GM04504 (cell line): ENCODE measurements at regions not wholly inside any gene's neighbourhood (a gene's known extent, or its start where the extent isn't known, plus 50 kb on each side); places are given as distances from the start of the nearest gene placed in this dataset.
"Not testable (repeated sequence)": the region's sequence is repeated elsewhere in the genome, so short reads cannot be mapped to it uniquely, and the experiment has no call there.

Experiments used
- DNase-seq: peaks from one replicate; pipeline ENCODE4 v3.0.0-alpha.2; 2012; ENCODE audit warnings: low read depth

GRCh38 chr13:73671732-73672131, 462.5 kb downstream of the KLF12 start:
- no peak for DNase-seq

GRCh38 chr13:73671011-73671410, 463.2 kb downstream of the KLF12 start:
- no peak for DNase-seq

DNA sequence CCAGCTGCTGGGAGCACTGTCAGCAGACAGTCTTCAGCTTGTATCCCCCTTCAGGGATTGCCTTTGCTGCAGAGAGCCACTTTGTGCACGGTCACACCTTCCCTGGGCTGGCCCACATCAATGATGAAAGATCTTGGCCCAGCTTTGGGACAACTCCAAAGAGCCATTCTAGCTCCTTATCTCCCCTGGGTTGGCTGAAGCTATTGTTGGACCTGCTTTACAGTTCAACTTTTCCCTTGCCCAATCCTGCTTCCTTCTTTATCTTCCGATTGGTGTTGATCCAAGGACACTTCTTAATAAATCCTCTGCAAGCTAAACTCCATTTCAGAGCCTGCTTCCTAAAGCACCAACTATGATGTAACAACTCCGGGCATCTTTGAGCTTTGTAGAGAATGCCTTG, 466.4 kb downstream of the KLF12 start:
- no peak for DNase-seq

DNA sequence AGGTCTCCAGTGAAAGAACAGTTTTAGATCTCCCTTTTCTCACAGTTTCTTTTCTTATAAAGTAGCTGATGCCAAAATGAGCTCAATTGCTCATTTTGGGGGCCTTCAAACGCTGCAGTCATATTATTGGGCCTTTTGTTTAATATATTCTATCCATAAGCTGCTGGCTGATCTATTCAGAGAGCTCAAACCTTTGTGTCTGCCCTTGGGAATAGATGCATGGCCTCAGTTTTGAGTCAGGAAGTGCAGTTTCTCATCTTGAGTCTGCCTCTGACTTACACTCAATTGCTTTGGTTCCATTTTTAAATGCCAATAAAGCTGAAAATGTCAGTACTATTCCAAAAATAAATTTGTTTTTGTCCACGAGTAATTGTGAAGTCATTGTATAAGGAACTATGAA, 468.9 kb downstream of the KLF12 start:
- DNase-seq = no peak

DNA sequence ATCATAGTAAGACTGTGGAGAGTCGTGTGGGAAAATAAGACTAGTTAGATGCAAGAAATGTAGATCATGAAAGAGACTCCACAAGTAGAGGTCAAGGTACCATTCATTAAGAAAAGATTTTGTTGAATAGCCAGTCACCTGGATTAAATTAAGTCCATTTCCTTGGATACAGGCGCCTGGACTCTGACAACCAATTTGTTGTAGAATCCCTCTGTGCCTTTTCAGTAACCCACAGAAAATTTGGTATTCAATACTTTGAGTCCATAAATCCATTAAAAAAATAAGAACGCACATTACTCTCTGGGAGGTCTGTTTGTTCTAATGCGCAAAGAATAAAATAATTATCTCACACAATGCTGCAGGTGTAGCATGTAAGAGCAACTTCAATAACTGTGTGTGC, 469.4 kb downstream of the KLF12 start:
- DNase-seq = no peak

DNA sequence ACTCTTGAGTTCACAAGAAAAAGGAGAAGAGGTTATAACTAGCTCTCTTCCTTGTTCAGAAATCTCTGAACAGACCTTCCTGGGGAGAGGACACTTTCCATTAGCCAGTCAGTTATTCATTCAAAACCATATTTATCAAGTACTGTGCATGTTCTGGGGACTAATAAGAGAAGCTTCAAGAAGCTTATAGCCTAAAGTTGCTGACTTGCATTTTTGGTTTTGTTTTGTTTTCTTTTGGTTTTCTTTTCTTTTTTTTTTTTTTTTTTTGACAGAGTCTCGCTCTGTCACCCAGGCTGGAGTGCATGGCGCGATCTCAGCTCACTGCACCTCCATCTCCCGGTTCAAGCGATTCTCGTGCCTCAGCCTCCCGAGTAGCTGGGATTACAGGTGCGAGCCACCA, 471.4 kb downstream of the KLF12 start:
- no peak for DNase-seq

GRCh38 chr13:73661687-73662425, 472.3 kb downstream of the KLF12 start:
- no peak for DNase-seq

DNA sequence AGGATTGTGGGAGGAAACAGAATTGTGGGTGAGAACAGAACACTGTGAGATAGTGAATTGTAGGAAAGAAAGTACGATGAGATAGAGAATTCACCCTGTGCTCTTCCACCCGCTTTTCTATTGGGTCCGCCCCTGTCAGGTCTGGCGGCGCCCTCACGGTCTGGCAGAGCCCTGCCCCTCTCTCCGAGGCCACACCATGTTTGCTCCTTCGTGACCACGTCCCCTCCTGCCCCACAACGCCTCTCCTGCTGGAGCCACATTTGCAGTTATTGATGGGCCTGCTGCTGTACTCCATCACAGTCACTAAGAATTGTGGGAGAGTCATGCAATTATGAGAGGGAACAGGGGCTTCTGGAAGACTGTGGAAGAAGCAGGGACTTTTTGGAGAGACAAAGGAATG, 473.1 kb downstream of the KLF12 start:
- no peak for DNase-seq

GRCh38 chr13:73658639-73659038, 475.6 kb downstream of the KLF12 start:
- DNase-seq = no peak

DNA sequence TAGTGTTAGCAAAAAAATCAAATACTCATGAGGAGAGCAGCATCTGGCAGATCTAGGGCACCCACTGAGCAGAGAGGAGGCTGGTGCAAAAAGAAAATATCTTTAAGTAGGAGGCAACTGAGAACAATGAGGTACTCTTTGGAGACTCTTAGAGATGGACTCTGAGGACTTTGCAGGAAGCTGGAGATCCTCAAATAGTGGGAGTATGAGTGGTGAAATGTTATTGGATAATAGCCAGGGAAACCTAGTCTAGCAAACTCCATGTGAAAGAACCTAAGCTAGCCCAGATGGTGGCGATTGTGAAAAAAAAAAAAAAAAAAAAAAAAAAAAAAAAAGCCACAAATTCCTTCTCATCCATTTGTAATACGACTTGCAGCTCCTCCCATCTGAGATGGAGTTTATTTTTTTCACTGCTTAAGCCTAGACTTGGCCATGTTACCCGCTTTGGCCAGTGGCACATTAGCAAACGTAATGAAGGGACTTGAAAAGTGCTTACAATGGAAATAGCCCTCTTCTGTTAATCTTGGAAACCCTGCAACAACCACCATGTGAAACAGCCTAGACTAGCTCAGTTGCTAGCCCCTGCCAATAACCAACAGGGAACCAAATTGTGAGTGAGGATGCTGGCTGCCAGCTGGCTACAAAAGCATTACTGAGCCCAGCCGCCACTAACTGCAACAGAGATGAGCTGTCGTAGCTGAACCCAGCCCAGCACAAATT, 476.2 kb downstream of the KLF12 start:
- no peak for DNase-seq

DNA sequence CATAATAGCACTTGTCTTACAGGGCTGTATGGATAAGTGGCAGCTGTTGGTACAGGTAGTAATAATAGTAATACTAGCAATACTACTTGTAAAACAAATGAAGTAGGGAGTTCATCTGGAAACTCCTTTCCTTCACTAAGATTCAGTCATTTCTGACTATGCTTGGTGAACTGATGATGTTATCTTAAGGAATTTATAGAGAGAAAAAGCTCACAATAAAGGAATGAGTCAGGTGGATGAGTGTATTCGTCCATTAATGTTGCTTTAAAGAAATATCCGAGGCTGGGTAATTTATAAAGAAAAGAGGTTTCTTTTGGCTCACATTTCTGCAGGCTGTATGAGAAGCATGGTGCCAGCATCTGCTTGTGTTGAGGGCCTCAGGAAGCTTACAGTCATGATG, 477.3 kb downstream of the KLF12 start:
- no peak for DNase-seq

GRCh38 chr13:73653688-73654087, 480.5 kb downstream of the KLF12 start:
- no peak for DNase-seq

GRCh38 chr13:73647417-73647816, 486.8 kb downstream of the KLF12 start:
- no peak for DNase-seq

DNA sequence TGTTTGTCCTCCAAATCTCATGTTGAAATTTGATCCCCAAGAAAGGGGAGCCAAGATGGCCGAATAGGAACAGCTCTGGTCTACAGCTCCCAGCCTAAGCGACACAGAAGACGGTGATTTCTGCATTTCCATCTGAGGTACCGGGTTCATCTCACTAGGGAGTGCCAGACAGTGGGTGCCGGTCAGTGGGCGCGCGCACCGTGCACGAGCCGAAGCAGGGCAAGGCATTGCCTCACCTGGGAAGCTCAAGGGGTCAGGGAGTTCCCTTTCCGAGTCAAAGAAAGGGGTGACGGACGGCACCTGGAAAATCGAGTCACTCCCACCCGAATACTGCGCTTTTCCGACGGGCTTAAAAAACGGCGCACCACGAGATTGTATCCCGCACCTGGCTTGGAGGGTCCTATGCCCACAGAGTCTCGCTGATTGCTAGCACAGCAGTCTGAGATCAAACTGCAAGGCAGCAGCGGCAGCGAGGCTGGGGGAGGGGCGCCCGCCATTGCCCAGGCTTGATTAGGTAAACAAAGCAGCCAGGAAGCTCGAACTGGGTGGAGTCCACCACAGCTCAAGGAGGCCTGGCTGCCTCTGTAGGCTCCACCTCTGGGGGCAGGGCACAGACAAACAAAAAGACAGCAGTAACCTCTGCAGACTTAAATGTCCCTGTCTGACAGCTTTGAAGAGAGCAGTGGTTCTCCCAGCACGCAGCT, 493.6 kb downstream of the KLF12 start:
- DNase-seq = not testable (repeated sequence)

DNA sequence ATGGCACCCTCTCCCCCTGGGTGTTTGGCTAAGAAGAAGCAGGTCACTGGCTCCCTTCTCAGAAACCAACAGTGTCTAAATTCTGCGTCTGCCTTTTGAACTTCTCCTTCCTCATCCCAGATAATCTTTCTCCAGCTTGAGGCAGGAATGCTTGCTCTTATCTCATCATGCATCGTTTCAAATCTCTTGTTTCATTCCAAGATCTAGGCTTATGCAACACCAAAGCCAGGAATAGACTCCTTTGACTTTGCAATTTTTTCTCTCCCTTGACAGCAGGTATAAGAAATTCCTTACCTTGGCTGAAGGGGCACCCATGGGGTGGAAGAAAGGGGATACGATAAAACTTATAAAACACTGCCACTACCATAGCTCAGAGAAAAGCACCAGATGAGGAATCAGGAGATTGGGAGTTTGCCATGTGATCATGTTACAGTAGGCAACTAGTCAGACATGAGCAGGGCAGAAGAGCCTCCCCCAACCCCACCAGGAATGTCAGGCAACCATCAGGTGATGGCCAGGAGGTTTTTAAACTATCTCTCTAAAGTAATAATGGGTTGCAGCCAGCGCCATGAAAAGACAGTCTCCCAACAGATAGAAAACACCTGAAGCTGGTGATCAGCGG, 498.9 kb downstream of the KLF12 start:
- no peak for DNase-seq

DNA sequence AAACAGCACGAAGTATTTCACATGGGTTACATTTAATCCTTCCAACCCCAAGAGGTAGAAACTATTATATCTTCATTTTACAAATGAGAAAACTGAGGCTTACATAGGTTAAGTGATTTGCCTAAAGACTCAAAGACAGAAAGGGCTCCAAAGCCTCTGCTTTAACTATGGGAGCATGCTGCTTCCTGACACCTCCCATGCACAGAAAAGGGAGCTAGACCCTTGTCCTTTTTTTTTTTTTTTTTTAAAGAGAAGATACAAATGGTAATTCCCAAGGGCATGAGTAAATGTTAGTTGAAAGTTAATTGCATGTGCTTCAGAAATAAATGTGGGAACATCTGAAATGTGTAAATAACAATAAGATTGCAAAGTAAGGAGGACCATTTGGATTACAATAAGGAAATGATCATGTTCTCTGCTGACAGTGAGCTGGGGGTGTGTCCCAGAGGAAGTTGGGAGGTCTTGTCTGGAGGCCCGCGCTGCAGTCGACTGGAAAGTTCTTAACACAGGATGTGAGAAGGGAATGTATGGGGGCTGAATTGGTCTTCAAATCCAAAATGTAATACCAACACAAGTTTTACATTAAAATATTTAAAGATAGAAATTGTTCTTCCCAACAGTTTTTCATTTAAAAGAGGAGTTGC, 500.3 kb downstream of the KLF12 start:
- DNase-seq = no peak

GRCh38 chr13:73631411-73631810, 502.8 kb downstream of the KLF12 start:
- no peak for DNase-seq

DNA sequence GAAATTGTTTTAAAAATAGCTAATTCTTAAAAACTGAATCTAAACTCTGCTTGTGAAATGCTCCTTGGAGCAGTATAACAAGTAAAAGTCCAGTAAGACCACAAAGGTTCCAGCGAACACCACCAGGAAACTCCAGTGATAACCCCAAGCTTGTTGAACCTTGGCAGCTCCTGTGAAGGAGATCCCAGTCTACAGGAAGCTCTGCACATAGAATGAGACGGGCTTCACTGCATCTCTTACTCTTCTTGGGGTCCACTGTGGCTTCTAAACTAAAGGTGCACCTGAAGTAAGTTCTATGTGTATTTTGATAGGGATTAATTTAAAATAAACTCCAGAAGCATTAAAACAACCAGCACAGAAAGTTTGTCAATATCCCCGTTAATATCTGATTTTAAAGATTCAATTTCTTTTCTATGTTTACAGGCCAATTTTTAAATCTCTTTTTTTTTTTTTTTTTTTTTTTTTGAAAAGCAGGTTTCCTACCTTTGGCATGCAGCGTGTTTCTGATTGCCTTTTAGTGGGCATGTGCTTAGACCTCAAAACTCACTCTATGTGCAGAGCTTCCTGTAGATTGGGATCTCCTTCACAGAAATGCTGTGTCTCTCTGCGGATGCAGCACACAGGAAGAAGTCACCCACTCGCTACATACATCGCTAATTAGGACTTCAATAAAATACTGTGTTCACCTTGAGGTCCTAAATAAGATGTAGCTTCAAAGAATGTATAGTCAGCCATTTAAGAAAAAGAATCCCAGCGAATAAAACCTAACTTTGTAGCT, 508.5 kb downstream of the KLF12 start:
- DNase-seq = no peak

GRCh38 chr13:73623281-73623680, 510.9 kb downstream of the KLF12 start:
- no peak for DNase-seq

DNA sequence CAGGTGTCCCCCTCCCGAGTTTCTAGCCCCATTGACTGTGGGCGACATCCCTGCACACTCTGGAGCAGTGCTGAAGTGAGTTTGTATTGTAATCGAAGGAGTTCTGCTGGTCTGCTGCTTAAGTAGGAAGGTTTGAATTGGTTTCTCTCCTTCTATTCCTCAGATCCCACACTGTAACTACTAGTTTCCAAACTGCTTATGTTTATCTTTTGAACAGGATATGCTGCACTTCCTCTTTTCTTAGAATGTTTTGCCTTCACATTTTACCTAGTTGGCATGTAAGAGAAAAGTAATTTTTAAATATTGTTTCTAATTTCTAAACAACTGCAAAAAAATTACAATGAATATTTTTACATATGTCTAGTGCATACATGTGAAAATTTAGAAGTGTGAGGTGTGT, 511.8 kb downstream of the KLF12 start:
- no peak for DNase-seq

DNA sequence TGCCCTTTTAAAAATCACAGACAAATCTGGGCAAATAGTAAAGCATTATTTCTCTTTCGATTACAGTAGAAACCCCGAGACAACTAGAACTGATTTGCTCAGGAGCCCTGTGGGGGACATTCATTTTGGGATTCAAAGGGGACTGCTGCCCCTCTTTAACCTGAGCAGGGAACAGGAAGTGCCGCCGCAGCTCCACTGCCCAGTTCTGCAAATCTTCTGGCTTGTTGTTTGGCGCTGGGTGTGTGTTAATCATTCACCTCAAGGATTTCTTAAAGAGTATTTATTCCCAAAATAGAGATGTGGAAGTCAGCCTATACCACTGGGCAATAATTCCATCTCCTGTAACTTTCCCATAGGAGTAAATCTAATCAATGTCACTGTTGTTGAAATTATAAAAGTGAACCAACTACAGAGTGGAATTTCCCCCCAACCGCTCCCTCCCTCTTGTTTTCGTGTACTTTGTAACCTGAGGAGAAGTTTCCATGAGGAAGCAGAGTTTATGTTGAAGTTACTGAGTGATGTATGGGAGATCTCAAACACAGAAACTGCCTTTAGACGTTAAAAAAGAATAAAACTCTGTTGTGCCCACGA, 515.8 kb downstream of the KLF12 start:
- no peak for DNase-seq
